ENCODE measurements at regions not wholly inside any gene's neighbourhood (a gene's known extent, or its start where the extent isn't known, plus 50 kb on each side); places are given as distances from the start of the nearest gene placed in this dataset.
"Not testable (repeated sequence)": the region's sequence is repeated elsewhere in the genome, so short reads cannot be mapped to it uniquely, and the experiment has no call there.

DNA sequence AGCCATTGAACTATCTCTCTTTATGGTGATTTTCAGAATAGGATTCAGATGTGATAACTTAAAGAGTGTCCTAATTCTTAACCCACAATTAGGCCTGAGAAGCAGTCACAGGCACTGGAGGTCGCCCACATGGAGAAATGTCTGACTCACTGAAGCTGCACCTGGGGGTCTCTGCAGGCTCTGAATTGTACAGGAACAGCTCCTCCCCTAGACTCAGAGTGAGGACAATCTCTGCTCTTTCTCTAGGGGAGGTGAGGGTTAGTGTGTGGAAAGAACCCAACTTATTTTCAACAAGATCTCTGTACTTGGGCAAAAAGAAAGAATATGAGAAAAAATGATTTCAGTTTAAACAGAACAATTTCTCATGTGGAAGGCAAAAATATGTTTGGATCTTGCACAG is 1124.6 kb downstream of the TMEM121 start:
- FAIRE-seq = no peak

DNA sequence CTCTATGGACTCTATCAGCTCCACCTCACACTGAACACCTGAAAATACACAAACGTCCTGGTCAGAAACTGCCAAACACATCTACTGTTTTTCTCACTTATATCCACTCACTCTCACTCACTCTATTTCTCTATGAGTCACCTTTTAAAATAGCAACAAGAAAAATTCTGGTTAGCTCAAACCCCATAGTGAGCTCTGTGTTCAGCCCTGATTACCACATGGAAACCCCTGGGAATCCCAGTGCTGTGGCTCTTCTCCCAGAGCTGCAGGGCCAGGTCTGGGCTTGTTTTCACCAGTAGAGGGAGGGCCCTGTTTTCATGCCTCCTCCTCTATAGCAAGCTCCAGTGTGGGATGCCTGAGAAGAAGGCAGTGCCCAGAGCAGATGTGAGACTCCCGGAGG is 1126.1 kb downstream of the TMEM121 start:
- FAIRE-seq = no peak

DNA sequence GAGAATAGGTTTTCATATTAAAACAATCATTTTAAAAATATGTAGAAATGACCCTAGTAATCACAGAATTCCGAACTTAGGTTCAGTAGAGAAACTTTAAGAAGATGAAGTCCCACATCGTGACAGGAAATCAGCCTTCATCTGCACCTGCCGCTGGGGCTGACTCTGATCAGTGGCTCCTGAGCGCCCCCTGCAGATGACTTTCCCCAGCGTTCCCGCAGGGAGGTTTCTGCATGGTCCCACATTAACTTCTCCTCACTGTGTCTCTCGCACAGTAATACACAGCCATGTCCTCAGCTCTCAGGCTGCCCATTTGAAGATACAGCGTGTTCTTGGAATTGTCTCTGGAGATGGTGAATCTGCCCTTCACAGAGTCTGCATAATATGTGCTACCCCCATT is 1131.1 kb downstream of the TMEM121 start:
- FAIRE-seq = no peak

DNA sequence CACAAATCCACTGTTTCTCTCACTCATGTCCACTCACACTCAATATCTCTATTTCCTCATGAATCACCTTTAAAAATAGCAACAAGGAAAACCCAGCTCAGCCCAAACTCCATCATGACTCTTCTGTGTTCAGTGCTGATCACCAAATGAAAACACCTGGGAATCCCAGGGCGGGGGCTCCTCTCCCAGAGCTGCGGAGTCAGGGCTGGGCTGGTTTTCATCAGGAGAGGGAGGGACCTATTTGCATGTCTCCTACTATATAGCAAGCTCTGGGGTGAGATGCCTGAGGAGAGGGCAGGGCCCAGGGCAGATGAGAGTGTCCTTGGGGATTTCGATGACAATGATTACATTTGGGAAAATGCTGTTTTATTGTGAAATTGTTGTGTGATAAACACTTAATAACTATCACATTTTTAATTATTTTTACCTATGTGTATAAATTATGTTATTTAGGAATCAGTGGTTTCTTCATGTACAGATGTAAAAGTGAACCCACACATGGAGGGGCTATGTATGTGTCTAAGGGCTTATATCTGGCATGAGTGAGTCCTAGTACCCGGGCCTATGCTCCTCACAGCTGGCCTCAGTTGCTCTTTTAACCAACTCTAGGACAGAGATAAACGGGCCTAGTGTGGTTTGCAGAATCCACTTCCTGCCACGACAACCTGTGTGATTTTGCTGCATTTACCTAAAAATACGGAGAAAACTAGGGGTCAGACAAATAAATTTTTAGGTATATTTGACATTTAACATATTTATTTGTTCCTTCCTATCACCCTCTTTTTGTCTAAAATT is 1131.9 kb downstream of the TMEM121 start:
- FAIRE-seq = not testable (repeated sequence)

DNA sequence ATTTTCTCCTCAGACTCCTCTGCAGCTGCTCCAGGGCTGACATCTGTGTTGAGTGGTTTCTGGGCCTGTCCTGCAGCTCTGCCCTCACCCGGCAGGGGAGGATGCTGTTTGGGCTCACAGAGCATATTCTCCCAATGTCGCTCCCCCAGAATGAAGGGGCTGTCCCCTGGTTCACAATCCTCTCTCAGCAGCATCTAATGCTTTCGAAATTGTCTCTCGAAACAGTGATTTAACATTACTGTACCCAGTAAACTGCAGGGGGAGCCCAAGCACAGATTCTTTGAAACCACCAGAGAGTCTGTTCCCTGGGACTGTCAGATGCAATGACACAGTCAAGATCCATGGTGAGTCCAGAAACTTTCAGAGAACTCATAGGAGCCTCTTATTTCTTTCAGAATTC is 1135.2 kb downstream of the TMEM121 start:
- FAIRE-seq = not testable (repeated sequence)

DNA sequence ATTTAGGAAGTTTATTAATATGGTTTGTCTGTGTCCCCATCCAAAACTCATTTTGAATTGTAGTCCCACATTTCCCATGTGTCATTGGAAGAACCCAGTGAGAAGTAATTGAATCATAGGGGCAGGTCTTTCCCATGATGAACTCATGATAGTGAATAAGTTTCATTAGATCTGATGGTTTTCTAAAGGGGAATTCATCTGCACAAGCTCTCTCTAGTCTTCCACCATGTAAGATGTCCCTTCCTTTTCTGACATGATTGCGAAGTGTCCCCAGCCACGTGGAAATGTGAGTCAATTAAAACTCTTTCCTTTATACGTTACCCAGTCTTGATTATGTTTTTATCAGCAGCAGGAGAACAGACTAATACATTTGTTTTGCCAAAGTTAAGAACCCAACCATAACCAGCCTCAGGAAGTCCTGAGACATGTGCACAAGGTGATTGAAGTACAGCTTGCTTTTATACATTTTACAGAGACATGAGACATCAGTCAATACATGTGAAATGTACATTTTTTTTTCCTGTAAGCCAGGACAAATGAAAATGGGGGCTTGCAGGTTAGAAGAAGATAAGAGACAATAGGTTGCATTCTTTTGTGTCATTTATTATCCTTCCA is 1136.7 kb downstream of the TMEM121 start:
- FAIRE-seq = no peak

DNA sequence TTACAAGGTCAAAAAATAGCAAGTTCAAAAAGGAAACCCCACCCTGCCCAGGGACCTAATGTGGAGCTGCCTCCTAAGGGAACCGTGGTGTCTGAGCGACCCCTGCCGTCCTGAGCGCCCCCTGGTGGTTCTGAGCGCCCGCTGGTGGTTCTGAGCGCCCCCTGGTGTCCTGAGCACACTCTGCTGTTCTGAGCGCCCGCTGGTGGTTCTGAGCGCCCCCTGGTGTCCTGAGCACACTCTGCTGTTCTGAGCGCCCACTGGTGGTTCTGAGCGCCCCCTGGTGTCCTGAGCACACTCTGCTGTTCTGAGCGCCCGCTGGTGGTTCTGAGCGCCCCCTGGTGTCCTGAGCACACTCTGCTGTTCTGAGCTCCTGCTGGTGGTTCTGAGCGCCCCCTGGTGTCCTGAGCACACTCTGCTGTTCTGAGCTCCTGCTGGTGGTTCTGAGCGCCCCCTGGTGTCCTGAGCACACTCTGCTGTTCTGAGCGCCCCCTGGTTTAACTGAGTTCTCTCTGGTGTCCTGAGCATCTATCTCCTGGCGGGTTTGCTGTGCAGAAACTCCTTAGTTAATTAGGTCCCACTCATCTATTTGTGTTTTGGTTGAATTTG is 1137.5 kb downstream of the TMEM121 start:
- not testable (repeated sequence) for FAIRE-seq

DNA sequence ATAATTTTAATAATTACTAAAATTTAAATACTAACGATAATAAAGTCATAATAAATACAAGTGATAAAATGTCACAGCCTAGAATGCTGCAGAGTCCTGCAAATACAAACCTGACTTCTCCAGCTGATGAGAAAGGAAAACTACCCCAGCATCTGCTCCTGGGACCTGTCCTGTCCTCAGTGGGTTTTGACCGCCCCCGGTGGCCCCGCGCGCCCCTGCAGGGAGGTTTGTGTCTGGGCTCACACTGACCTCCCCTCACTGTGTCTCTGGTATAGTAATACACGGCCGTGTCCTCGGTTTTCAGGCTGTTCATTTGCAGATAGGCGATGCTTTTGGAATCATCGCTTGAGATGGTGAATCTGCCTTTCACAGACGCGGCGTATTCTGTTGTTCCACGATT is 1139.4 kb downstream of the TMEM121 start:
- no peak for FAIRE-seq

DNA sequence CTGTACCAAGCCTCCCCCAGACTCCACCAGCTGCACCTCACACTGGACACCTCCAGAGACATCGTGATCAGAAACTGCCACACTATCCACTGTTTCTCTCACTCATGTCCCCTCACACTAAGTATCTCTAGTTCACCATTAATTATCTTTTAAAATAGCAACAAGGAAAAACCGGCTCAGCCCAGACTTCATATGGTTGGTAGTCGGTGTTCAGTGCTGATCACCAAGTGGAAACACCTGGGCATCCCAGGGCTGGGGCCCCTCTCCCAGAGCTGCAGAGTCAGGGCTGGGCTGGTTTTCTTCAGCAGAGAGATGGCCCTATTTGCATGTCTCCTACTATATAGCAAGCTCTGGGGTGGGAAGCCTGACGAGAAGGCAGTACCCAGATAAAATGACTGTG is 1140.0 kb downstream of the TMEM121 start:
- no peak for FAIRE-seq

DNA sequence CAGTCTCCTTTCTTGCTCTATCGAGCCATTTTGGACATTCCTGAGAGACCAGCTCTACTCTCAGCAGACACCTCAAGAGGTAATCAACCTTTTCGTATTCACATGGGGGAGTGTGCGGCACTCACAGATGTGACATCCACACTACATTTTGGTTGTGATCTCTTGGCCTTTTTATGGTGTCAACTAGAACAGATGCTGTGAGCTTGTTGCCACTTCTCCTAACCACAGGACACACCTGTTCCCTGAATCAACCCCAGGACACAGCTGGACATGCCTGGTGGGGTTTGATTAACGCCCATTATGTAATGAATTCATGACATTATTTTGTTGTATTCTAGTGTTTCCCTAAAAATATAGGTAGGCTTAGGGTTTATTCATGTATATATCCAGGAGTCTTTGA is 1143.6 kb downstream of the TMEM121 start:
- no peak for FAIRE-seq

DNA sequence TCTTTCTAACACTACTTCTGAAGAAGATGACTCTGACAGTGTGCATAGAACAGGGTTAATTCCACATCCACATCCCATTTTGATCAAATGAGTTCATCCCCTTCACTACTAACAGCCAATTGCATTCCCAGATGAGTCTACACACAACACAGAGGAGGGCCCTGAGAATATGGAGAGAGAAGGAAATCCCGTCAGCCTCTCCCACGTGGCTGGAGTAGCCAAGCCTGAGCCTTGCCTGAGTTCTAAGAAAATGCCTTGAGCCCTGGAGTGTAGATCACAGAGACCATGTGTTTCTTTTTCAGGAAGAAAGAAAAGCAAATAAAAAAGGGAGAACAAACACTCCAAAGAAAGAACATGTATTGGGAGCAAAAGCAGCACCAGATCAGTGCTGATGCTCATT is 1147.7 kb downstream of the TMEM121 start:
- FAIRE-seq = not testable (repeated sequence)

DNA sequence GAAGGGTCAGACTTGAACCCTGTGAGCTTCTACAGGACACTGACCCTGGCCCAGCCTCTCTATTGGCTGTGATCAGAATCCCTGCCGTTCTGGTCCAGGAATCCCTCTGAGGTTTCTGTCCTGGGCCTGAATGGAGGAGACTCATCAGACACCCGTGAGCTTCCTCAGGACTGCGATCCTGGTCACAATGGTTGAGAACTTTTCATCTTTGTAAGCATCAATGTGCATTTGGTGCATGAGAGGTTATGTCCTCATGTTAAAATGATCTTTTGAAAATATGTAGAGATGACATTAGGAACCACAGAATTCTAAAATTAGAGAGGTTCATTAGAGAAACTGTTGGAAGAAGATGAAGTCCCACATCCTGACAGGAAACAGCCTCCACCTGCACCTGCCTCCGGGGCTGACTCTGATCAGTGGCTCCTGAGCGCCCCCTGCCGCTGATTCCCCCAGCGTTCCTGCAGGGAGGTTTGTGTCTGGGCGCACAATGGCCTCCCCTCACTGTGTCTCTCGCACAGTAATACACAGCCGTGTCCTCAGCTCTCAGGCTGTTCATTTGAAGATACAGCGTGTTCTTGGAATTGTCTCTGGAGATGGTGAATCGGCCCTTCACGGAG is 1148.2 kb downstream of the TMEM121 start:
- FAIRE-seq = not testable (repeated sequence)

DNA sequence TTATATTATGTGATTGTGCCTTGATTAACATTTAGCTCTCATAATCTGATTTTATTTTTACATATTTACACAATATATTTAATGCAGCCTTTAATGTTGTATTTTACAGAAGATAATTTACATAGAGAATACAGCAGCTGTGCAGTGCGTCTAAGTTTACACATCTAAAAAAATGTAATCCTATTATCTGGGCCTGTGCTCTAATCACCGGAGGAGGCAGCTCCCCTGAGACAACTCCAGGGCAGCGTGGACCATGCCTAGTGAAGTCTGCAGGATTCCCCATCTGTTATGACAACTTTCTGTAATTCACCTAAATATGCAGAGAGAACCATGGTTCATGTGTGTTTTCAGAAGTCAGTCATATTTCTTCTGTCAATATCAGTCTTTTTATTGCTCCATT is 1149.3 kb downstream of the TMEM121 start:
- not testable (repeated sequence) for FAIRE-seq

DNA sequence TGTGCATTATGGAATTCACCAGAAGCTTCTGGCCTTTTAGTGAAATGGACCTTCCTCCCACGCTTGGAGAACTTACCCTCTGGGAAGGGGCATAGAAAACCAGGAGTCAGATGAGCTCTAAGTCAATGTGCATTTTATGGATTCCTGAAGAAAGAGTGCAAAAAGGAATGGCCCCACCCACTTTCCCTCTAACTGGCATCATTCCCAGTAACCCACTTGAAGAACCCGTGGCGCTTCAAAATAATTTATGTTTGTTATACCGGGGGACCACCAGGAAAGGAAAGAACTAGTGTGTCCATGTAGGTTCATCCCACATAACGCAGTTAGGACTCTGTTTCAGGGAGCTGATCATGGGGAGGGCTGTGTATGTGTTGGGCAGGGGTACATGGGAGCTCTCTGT is 1153.4 kb downstream of the TMEM121 start:
- no peak for FAIRE-seq

DNA sequence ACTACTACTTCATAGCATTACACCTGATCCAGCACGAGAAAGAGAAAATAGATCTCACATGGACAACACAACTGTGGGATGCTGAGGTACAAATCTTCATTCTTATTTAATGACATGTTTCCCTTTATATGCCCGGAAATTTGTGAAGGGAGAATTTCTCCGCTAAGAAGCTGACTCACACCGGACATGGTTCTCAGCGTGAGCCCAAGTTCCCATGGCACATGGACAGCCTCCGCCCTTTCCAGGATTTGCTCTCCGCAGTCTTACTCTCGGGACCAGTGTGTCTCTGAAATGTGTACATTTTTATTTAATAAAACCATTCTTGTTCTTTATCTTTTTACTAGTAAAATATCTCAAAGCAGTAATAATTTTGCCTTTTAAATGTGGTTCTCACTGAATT is 1154.8 kb downstream of the TMEM121 start:
- no peak for FAIRE-seq

DNA sequence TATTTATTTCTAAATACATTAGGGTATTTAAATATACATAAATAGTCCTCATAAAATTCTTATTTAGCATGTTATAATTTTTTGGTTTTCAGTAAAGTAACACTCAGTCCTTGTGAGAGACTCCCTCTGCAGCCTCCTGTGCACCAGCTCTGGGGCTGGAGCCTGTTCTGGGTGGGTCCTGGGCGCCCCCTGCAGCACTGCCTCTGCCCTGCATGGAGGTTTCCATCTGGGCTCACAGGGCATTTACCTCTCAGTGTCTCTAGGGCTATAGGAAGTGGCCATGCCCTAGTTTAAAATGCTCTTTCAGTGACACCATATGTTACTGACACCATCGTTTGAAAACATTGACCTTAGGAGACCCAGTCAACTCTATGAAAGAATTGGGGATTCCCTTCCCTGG is 1155.2 kb downstream of the TMEM121 start:
- no peak for FAIRE-seq

DNA sequence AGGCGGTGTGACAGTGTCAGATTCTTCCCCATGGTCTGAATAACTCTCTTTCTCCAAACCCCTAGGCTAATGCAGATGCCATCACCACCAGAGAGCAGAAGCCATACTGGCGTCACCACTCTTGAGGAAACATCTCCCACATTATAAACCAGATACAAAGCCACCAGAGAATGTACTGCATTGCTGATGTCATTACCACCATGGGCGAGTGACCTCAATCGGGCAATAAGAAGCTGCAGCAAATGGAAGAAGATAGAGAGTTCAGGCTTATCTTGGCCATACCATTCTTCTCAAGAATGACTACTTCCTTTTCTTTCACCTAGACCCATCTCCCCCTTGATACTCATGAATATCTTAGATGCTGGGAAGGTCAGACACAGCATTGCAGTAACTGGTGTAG is 1157.2 kb downstream of the TMEM121 start:
- FAIRE-seq = no peak

DNA sequence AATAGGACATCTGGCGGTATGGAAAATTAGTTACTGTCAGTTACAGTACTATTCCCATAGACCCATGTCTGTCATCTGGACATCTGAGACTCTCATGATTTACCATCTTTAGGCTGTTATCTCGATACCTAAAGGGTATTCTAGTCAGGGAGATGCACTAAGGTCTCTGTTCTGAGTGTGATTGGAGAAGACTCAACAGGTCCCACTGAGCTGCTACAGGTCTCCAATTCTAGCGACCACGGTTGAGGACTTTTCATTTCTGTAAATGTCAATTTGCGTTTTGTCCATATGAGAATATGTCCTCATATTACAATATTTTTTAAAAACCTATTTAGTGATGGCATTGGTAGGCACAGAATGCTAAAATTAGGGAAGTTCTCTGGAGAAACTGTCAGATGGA is 1160.2 kb downstream of the TMEM121 start:
- FAIRE-seq = no peak

DNA sequence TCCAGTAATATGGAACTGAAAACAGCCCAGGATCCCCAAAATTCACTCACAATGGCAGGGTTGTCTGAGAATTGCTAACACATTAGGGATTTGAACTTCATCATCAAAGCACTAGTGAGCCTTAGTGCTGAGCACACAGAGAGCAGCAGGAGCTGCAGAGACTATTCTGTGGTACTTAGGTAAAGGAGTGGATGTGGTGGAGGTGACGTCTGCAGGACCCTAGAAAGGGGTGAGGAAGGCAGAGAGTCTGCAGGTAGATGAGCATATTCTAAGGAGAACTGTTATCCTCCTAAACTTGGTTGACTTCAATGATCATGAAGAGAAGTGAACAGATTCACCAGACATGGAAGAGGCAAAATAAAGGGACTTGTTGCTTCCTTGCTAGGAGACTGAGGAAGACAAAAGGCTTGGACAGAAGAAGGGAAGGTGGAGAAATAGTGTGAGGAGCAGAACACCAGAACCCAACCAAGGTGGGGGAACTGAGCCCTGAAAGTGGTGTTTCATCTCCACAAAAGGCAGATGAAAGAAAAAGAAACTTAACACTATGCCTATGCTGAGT is 1164.0 kb downstream of the TMEM121 start:
- FAIRE-seq = no peak

DNA sequence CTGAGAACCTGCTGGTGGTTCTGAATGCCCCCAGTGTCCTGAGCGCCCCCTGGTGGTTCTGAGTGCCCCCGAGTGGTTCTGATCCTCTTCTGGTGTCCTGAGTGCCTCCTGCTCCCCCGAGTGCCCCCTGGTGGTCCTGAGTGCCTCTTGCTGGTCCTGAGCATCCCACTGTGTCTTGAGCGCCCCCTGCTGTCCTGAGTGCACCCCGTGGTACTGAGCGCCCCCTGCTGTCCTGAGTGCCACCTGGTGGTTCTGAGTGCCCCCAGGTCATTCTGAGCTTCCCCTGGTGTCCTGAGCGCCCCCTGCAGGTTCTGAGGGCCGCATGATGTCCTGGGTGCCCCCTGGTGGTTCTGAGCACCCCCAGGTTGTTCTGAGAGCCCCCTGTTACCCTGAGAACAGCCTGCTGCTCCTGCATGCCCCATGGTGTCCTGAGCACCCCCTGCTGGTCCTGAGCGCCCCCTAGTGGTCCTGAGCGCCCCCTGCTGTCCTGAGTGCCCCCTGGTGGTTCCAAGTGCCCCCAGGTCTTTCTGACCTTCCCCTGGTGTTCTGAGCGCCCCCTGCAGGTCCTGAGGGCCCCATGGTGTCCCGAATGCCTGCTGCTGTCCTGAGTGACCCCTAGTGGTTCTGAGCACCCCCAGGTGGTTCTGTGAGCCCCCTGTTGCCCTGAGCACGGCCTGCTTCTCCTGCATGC is 1165.4 kb downstream of the TMEM121 start:
- FAIRE-seq = no peak

DNA sequence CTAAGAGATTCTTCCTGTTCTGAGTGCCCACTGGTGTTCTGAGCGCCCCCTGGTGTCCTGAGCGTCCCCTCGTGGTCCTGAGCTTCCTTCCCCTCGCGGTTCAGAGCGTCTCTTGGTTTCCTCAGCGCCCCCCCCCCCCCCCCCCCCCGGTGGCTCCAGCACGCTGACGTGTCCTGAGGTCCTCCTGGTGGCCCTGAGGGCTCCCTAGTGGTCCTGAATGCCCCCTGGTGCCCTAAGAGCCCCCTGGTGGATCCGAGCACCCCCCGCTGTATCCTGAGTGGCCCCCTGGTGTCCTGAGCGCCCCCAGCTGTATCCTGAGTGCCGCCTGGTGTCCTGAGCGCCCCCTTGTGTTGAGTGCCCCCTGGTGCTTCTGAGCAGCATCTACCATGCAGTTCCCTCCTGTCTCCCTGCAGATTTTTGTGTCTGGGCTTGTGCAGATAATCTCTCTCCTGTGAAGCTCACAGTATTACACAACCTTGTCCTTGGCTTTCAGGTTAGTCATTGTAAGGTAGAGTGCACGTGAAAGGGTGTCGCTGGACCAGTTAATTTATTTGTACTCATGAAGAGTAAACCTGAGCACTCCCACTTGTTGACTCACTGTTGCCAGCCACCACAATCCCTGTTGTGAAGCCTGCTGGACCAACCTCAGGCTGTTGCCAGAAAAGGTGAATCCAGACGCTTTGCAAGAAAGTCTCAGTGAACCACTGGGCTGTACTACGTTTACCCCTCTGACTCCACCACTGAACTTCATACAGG is 1168.4 kb downstream of the TMEM121 start:
- FAIRE-seq = no peak
